Activated naive CD8-positive, alpha-beta T cell treated with anti-CD3 and anti-CD28 coated beads, Interleukin-2, amount 50 U/mL, for 16 hours (primary cell): ENCODE measurements at regions not wholly inside any gene's neighbourhood (a gene's known extent, or its start where the extent isn't known, plus 50 kb on each side); places are given as distances from the start of the nearest gene placed in this dataset.
"Not testable (repeated sequence)": the region's sequence is repeated elsewhere in the genome, so short reads cannot be mapped to it uniquely, and the experiment has no call there.

Source experiments
- DNase-seq: peaks from one replicate; pipeline ENCODE4 v3.0.0-alpha.2; 2020; ENCODE audit warnings: low read depth, low spot score

DNA sequence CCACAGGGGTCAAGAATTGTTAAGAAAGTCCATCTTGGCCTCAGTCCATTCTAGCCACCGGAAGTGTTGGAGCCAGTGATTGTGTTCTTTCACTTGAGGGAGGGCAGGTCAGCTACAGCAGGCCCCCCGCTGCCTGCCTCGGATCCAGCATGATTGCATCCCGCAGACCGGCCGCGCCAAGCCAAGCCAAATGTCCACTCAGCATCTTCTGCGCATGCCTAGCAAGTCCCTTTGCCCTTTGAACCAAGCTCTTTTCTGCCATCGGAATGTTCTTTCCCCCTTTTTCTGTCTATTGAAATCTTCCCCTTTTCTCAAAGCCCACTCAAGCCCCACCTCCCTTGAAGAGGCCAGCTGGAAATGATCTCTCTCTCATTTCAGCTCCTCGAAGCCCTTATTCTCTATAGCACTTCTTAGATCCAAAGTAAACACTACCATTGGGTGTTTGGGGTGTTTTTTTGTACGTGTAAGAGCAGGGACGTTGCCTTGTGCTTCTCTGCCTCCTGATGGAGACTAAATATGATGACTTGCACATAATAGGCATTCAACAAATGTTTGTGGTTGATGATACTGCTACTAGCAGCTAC is 147.8 kb upstream of the BCOR start:
- DNase-seq = no peak

DNA sequence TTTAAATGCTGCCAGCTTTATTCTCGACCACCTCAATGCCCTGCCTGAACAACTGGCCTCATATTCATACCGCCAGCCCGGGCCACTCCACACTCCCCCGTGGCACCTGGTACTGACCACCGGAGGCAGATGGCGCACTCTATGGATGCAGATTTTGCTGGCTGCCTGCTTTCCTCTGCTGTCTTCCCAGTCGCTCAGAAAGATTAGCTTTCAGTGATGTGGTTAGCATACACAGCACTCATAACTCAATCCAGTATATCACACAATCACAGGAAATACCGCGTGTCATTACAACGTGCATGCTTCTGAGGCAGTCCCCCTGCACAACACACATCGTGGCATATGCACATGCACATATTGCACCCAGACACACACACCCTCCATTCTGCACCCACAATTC is 147.2 kb upstream of the BCOR start:
- no peak for DNase-seq

DNA sequence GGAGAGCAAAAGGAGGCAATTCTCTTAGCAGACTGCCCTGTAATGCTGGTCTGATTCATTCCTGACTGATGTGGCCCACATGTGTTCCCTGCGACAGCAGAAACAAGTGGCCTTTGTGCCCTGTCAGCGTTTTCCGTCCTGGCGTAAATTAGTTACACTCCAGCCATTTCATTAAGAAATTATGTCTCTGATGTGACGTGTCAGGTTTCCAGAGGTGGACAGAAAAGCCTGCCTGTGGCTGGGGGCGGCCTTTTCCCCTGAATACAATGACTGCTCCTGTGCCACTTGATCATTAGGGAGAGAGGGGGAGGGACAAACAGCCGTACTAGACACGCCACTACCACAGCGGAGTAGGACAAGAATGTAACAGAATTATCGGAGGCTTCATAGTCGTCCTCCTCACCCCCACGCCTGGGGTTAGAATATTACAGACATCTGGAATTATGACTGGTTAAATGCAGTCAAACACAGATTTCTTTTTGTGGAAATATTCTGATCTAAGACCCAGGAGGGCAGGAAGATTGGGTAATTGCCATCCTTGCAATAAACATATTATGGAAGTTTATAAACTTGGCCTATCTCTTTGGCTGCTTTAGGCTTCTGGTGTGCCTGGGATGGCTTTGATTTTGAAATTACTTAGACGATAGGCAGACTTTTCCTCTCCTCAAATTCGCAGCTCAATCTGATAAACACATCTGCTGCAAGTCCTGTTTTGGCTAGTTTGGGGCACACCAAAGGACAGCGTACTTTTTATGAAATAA is 146.2 kb upstream of the BCOR start:
- DNase-seq = no peak

DNA sequence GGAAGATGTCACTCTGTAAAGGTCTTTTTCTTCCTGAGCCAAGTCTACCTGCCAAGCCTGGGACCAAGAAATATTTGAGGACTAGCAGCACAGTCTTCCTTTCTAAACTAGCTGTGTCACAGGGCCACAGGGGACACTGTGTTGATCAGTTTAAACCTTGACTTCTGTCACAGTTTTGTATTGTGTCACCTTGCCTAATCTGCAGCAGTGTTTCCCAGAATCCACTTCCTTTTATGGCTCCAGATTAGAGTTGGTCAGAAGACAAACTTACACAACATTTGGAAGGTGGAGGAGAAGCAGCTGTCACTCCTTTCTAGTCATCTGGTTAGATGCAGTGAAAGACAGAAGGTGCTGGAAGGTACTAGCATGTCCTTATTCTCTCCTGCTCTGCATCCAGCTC is 143.1 kb upstream of the BCOR start:
- no peak for DNase-seq

DNA sequence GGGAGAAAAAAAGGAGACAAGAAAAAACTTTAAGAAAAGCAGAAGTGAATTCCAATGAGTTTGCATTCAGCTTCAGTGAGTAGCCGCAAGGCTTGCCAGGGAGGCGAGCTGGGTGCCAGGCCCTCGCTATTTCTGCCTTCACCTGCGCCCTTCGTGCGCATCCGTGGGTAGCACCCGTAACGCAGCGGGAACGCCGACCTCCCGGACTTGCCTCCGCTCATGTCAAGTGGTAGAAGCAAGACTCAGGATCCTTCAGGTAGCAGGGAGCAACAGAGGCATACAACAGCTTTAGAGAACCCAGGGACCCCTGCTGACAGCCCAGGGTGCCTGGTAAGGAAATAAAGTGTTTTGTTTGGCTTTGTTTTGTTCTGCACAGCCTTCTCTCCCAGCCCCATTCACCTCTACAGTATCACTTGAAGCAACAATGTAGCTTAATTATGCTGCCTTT is 140.0 kb upstream of the BCOR start:
- DNase-seq = no peak

DNA sequence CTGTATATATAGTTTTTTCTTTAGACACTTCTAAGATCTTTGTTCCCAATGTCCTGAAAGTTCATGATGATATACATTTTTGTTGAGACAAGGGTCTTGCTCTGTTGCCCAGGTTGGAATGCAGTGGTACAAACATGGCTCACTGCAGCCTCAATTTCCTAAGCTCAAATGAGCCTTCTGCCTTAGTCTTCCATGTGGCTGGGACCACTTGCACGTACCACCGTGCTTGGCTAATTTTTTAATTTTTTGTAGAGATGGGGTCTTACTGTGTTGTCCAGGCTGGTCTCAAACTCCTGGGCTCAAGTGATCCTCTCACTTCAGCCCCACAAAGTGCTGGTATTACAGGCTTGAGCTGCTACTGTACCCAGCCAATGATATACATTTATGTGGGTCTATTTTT is 132.9 kb upstream of the BCOR start:
- no peak for DNase-seq

DNA sequence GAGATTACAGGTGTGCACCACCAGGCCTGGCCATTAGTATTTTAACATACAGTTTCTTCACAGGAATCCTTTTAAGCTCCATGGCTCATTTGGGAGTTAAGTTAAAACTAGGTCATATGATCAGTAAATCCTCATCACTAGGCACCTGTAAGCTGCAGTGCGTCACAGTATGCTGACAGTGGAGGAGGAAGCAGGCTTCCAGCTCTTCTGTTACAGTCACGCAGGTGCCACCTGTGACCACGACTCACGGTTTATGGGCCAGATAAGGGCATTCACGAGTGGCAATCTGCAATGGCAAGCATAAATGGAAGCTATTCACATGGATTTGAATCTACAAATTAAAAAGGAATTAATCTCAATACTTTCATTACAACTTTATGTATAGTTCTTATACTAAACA is 129.4 kb upstream of the BCOR start:
- no peak for DNase-seq

DNA sequence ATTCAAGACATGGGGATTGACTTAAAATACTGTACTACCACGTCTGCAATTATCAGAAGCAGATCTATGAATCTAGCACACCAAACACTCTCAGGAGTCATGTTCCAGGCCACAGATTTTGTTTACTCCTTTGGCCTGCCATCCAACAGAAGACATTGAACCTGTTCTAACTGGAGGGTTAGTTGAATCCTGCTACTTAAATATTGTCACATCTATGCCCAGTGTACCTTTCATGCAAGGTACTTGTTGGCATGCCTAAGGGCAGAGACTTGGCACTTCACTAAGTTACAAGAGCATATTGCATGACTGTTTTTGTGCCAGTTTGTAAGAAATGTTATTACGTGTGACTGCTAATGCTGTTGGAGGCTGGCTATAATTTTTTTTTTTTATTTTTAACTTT is 126.9 kb upstream of the BCOR start:
- DNase-seq = no peak

DNA sequence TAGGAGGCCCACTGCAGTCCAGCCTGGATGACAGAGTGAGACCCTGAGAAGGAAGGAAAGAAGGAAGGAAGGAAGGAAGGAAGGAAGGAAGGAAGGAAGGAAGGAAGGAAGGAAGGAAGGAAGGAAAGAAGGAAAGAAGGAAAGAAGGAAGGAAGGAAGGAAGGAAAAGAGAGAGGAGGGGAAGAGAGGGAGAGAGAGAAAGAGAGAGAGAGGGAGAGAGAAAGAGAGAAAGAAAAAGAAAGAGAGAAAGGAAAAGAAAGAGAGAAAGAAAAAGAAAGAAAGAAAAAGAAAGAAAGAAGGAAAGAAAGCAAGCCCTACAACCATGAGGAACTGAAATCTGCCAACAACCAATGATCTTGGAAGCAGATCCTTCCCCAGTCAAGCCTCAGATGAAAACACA is 124.9 kb upstream of the BCOR start:
- DNase-seq = not testable (repeated sequence)

DNA sequence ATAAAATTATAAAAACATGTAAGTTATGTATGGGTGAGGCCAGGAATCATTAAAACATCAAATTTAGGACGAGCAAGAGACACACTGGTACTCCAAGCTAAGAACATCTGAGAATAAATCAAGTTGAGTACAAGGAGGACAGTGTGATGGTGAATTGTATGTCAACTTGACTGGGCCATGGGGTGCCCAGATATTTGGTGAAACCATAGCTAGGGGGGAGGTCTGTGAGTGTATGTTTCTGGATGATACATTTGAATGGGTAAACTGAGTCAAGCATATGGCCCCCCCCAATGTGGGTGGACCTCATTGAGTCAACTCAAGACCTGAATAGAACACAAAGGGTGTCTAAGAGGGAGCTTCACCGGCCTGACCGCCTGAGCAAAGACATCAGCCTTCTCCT is 115.3 kb upstream of the BCOR start:
- no peak for DNase-seq

DNA sequence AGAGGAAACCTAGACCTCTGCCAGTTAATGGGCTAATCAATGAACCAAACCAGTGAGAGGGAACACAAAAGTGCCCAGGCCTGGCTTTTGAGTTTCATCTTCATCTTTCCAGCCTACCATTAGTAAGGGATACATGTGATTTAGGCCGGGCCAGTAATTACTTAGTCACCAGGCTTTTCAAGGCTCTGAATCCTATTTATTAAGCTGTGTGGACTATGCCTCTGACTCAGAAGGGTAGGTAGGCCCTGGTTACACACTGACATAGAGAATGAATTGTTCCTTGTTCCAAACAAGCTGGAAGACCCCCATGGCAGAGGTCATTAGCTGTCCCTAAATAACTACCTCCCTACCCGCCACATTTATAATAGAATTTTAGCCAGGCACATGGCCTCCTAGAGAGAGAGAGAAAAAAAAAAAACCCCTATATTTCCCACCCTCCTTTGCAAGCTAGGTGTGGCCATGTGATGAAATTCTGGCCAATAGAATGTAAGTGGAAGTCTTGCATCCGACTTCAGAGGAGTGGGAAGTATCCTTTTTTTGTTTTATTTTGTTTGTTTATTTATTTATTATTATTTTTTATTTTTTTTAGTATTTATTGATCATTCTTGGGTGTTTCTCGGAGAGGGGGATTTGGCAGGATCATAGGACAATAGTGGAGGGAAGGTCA is 112.3 kb upstream of the BCOR start:
- no peak for DNase-seq

DNA sequence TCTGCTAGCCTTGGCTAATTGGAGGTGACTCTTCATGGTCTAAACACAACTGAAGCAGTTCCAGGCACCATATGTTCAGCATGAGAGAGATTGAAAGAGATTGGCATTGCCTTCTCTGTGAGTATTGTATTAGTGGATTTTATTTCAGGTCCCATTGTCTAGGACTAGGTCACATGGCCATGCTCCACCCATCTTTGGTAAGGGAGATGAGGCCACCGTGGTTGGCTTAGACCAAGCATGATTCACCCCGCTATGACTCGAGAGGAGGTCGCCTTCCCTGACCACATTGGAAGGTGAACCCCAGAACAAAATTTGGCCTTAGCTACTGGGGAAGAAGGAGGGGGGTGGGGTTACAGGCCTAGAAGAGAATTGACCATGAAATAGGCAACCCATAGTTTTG is 109.9 kb upstream of the BCOR start:
- no peak for DNase-seq

DNA sequence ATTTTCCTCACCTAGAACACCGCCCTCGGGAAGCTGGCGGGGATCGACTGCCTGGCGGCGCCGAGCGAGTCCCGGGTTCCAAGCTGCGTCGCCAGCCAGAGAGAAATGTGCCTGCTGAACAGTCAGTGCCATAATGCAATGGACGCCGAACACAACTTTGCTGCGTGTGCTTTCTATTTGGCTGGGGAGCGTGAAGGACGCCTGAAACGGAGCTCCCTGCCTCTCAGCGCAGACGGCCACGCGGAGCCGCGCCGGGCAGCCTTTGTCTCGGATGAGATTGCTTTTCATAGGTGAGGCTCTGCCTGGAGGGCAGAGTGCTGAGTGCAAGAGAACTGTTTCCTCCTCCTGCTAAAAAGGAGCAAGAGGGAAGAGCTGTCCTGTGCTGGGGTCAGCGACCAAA is 107.7 kb upstream of the BCOR start:
- no peak for DNase-seq

DNA sequence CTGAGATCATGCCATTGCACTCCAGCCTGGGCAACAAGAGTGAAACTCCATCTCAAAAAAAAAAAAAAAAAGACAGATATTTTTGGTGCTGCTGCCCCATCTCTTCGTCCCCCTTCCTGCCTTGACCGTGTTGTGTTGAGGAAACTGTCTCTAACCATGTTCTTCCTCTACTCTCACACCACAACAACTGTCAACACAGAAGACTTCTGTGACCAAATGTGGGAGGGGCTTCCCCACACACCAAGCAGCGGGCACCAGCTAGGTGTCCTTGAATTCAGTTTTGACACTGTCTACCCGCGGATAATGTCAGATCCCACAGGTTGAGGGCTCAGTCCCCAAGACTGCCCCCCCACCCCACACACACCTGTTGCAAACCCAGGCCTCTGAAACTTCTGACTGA is 104.7 kb upstream of the BCOR start:
- no peak for DNase-seq

DNA sequence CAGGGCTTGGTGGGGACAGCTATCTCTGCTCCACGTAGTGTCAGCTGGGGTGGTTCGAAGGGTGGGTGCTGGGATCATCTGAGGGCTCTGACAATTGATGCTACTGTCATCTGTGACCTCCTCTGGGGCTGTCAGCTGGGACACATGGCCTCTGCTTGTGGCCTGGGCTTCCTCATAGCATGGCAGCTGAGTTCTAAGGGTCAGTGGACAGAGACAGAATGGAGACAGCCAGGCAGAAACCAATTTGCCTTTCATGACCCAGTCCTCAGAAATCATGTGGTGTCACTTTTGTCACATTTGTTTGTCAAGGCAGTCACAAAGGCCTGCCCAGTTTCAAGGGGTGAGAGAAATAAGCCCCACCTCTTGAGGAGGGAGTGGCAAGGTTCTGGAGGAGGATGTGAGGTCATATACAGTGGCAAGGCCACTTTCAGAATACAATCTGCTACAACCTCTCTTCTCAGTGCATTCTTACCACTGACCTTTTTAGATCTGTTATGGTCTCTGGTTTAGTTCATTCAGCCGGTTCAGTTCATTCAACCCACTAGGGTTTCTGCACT is 103.6 kb upstream of the BCOR start:
- DNase-seq = no peak

DNA sequence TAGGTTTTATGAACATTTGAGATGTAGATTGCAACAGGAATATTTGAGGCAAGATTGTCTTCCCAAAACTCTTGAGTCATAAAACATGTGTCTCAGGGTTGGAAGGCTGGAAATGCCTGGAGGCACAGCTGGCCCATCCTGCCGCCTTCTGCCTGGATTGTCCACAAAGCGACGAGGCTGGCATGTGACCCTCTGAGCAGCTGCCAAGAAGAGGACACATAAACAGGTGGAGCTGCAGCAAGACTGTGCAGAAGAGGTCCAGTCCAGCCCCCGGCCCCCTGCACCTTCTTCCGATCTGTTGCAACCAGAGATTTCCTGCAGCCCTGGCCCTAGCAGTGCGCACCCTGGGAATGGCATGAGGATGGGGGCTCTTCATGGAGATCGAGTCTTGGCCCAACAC is 101.9 kb upstream of the BCOR start:
- no peak for DNase-seq

DNA sequence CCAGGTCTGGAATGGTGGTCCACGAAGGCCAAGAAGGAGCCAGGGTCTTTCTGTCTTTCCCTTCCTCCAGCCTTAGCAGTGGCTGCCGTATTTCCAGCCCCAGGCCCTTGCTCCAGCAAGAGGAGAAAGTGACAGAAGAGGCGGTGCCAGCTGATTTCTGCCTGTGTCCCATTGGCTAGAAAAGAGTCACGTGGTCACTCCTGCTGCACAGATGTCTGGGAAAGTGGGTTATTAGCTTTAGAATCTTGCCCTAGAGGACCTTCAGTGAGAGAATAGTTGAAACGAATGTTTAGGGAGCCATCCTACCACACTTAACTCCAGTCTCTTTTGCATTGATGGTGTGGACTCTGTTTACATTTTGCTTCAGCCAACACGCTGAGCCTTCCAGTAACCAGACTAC is 99.3 kb upstream of the BCOR start:
- DNase-seq = no peak

DNA sequence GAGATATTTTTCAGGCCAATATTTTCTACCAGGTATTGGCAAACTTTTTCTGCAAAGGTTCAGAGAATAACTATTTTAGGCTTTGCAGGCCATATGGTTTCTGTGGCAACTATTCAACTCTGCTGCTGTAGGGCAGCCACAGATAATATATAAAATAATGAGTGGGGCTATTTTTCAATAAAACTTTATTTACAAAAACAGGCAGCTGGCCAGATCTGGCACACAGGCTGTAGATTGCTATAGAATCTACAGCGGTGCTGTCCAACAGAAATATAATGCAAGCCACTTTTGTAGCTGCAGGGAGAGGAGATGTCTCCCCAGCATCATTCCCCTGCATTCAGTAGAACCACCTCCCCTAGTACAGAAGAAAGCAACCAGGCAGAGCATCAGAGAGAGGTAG is 97.6 kb upstream of the BCOR start:
- no peak for DNase-seq

DNA sequence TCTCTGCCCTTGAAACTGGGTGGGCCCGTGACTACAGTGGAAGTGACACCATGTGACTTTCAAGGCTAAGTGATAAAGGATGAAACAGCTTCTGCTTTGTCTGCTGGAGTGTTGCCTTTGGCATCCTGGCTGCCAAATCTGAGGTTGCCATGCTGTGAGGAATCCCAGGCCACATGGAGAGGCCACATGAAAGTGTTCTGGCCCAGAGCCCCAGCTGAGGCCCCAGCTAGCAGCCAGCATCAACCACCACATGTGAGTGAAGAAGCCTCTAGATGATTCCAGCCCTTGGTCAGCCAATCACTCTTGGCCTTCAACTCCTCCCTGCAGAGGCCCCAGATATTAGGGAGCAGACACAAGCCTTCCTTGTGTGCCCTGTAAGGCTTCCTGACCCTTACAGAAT is 94.4 kb upstream of the BCOR start:
- DNase-seq = no peak

DNA sequence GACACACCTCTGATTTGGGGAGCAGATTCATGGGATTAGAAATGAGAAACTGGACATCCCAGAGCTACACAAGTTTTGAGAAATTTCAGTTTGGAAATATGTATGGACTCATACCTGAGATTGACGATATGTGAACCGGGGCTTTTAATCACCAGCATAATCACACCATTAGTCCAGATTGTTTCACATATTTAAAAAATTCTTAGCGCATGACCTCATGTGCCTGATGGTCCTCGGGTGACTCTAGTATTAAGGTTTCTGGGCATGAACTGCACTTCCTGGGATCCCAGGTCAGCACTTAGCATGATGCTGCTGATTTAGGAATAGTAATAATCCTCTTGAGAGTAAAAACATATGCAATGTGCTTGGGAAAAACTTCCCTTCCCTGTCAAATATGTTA is 91.9 kb upstream of the BCOR start:
- no peak for DNase-seq

DNA sequence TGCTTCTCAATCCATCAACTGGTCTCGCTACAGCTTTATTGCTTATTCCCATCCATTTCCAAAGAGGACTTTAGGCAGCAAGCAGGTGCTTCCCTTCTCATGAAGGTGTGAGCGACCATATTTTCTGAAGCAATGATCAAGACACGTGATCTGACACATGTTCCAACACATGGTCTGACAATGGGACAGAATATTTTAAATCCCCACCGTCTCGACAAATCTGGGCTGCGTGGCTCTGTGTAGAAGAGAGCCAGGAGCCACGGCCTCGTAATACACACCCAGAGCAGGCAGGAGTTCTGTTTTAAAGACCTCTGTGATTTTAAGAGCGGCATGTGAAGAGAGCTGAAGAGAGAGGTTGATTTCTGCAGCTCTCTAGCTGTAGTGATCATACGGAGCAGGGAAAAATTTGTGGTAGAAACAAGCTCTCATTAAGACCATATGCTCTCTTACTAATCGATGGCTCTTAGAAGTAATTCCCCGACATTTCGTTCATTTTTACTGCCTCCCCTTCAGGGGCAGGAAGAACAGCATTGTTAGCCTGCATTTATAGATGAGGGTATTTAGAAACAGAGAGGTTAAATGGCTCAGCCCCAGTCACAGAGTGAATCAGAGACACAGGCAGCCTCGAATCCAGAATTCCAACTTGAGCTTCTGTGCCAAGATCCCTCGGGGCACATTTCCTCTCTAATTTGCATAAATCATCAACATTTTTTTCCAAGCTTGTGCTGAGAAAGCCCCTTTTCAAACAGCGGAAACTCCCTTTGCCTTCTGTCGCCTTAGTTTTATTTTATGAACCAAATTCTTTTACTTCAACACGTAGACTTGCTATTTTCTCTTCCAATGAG is 91.0 kb upstream of the BCOR start:
- DNase-seq = no peak

DNA sequence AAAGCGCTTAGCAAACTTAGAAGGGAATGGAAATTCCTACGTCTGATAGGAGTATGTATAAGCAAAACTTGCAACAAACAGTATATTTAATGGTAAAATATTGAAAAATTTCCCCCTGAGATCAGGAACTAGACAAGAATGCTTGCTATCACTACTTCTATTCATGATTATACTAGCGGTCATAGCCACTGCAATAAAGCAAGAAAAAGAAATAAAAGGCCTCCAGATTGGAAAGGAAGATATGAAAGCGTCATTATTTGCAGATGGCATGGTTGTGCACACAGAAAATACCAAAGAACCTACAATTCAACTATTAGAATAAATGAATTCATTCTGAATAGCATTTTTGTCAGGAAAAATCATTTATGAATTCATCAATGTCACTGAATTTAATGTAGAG is 87.2 kb upstream of the BCOR start:
- DNase-seq = no peak
